ENCODE measurements at regions not wholly inside any gene's neighbourhood (a gene's known extent, or its start where the extent isn't known, plus 50 kb on each side); places are given as distances from the start of the nearest gene placed in this dataset.

DNA sequence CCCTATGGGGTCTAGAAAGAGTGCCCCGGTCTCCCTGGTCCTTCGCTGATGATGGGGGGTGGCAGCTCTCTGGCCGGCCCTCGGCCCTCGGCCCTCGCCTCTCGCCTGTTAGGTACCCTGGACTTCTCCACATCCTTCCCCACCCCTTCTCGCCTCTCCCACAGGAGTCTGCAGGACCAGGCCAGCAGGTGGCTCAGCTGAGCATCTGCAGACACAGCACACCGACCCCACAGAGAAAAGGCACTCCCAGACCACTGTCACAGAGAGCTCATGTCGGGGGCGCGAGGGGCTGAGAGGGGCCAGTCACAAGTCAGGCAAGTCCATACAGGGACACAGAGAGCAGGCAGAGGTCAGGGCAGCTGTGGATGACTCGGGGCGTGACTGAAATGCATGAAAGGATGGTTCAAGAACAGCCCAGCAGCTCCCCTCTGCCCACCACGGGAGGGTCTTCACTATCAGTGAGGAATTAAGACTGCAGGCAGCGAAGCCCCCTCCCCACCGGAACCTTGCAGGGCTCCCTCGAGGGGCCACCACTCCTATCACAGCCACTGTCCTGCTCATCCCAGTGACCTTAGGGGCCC lies 181.7 kb upstream of the NSMCE3 start:
- TF ChIP-seq, protein P1, sequence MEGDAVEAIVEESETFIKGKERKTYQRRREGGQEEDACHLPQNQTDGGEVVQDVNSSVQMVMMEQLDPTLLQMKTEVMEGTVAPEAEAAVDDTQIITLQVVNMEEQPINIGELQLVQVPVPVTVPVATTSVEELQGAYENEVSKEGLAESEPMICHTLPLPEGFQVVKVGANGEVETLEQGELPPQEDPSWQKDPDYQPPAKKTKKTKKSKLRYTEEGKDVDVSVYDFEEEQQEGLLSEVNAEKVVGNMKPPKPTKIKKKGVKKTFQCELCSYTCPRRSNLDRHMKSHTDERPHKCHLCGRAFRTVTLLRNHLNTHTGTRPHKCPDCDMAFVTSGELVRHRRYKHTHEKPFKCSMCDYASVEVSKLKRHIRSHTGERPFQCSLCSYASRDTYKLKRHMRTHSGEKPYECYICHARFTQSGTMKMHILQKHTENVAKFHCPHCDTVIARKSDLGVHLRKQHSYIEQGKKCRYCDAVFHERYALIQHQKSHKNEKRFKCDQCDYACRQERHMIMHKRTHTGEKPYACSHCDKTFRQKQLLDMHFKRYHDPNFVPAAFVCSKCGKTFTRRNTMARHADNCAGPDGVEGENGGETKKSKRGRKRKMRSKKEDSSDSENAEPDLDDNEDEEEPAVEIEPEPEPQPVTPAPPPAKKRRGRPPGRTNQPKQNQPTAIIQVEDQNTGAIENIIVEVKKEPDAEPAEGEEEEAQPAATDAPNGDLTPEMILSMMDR (IDR thresholded peaks at IDR 0.05; ENCODE audit: control extremely low read depth, extremely low read depth): no peak
- Histone ChIP-seq H3K4me3 (no peak overlapping the region), H3K27me3 (ENCODE audit: control insufficient read depth in 3 of 3, insufficient read depth in 3 of 3, low read length in 2 of 3) (no peaks in the 10 kb centered on the region), H3K27ac (ENCODE audit: low read depth in 1 of 2, low read length in 1 of 2) (no peak overlapping the region), H3K9ac (ENCODE audit: insufficient read depth in 1 of 2, low read length in 2 of 2) (no peak overlapping the region), H3K4me1 (ENCODE audit: control insufficient read depth in 5 of 5, insufficient read depth in 5 of 5, low read length in 5 of 5) (peaks cover 0 to 14% (median 0%) of the 10 kb centered on the region in 5 donors), H3K9me3 (ENCODE audit: control insufficient read depth in 4 of 4, insufficient read depth in 3 of 4, low read length in 3 of 4) (no peaks in the 10 kb centered on the region), H3K36me3 (ENCODE audit: control insufficient read depth in 4 of 4, insufficient read depth in 4 of 4, low read length in 4 of 4) (no peaks in the 10 kb centered on the region)
- WGBS, 2 donors: 60 to 77% methylated on average over 18 of the region's 18 CpGs
- DNase-seq: no peak
- no peak for ATAC-seq (ENCODE audit: insufficient read depth, low FRiP score)

DNA sequence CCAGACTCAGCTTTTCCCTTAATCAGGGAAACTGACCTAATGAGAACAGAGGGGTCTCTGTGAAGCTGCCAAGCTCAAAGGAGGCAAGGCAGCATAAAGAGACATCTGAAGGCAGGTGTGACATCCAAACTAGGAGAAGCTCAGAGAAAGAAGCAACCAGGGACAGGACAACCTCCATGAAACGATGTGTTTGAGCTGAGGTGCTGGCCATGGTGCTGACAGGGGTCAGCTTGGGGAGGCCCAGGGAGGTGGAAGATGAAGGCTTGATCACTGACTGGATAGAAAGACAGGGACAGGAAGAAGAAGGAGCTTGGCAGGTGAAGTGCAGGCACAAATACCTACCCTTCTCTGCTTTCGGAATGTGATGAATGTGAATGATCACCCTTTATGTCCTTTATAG lies 179.5 kb upstream of the NSMCE3 start:
- ATAC-seq (ENCODE audit: insufficient read depth, low FRiP score) (no peak), DNase-seq (peak in 2 of 3 donors; percentile 14 to 39)
- H3K4me3 ChIP-seq: no peak overlapping the region
- peaks cover 0 to 6% (median 0%) of the 10 kb centered on the region in 5 donors for H3K4me1 ChIP-seq (ENCODE audit: control insufficient read depth in 5 of 5, insufficient read depth in 5 of 5, low read length in 5 of 5)
- H3K9ac ChIP-seq (ENCODE audit: insufficient read depth in 1 of 2, low read length in 2 of 2): no peak overlapping the region
- 59 to 65% methylated on average over 2 of the region's 2 CpGs for WGBS, 2 donors
- H3K27me3 ChIP-seq (ENCODE audit: control insufficient read depth in 3 of 3, insufficient read depth in 3 of 3, low read length in 2 of 3): no peaks in the 10 kb centered on the region
- no peaks in the 10 kb centered on the region for H3K9me3 ChIP-seq (ENCODE audit: control insufficient read depth in 4 of 4, insufficient read depth in 3 of 4, low read length in 3 of 4)
- TF ChIP-seq, protein P1 (IDR thresholded peaks at IDR 0.05; ENCODE audit: control extremely low read depth, extremely low read depth): no peak
- H3K36me3 ChIP-seq (ENCODE audit: control insufficient read depth in 4 of 4, insufficient read depth in 4 of 4, low read length in 4 of 4): no peaks in the 10 kb centered on the region
- H3K27ac ChIP-seq (ENCODE audit: low read depth in 1 of 2, low read length in 1 of 2): no peak overlapping the region

DNA sequence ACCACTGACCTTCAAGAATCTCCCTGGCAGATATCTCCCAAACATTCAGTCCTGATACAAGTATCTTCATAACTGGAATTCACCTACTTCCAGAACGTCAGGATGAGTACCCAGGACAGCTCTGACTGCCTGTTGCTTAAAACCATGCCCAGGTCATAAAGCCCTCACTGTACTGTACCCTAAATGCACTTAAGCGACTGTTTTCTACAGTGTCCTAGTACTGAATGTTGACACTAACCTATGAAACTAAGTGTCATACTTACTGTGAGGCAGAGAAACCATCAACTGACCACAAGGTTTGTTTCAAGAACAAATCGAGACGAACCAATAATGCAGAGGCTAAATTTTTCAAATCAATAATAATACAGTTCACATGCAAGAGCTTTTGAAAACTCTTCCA lies 178.7 kb upstream of the NSMCE3 start:
- TF ChIP-seq, protein P1 (IDR thresholded peaks at IDR 0.05; ENCODE audit: control extremely low read depth, extremely low read depth): no peak
- H3K9ac ChIP-seq (ENCODE audit: insufficient read depth in 1 of 2, low read length in 2 of 2): no peak overlapping the region
- no peak overlapping the region for H3K4me3 ChIP-seq
- H3K27ac ChIP-seq (ENCODE audit: low read depth in 1 of 2, low read length in 1 of 2): no peak overlapping the region
- H3K27me3 ChIP-seq (ENCODE audit: control insufficient read depth in 3 of 3, insufficient read depth in 3 of 3, low read length in 2 of 3): no peaks in the 10 kb centered on the region
- peaks cover 0 to 6% (median 0%) of the 10 kb centered on the region in 5 donors for H3K4me1 ChIP-seq (ENCODE audit: control insufficient read depth in 5 of 5, insufficient read depth in 5 of 5, low read length in 5 of 5)
- no peaks in the 10 kb centered on the region for H3K9me3 ChIP-seq (ENCODE audit: control insufficient read depth in 4 of 4, insufficient read depth in 3 of 4, low read length in 3 of 4)
- 81 to 88% methylated on average over 4 of the region's 4 CpGs for WGBS, 2 donors
- no peak for ATAC-seq (ENCODE audit: insufficient read depth, low FRiP score)
- no peaks in the 10 kb centered on the region for H3K36me3 ChIP-seq (ENCODE audit: control insufficient read depth in 4 of 4, insufficient read depth in 4 of 4, low read length in 4 of 4)
- DNase-seq: no peak

DNA sequence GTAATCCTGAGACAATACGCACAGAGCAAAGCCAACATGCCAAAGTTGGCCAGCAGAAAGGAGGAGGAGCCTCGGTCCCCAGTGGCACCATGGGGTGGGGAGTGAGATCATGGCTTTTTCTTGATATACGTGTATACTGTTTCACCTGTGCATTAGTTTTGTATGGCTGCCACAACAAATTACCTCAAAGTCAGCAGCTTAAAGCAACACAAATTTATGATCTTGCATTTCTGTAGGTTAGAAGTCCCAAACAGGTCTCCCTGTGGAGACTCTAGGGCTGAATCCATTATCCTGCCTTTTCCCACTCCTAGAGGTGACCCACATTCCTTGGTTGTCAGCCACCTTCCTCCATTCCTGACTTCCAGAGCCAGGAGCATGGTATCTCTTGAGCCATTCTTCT lies 176.9 kb upstream of the NSMCE3 start:
- H3K4me1 ChIP-seq (ENCODE audit: control insufficient read depth in 5 of 5, insufficient read depth in 5 of 5, low read length in 5 of 5): peaks cover 0 to 3% (median 0%) of the 10 kb centered on the region in 5 donors
- H3K4me3 ChIP-seq: no peak overlapping the region
- peaks cover 0 to 2% (median 0%) of the 10 kb centered on the region in 4 donors for H3K9me3 ChIP-seq (ENCODE audit: control insufficient read depth in 4 of 4, insufficient read depth in 3 of 4, low read length in 3 of 4)
- H3K27me3 ChIP-seq (ENCODE audit: control insufficient read depth in 3 of 3, insufficient read depth in 3 of 3, low read length in 2 of 3): no peaks in the 10 kb centered on the region
- H3K36me3 ChIP-seq (ENCODE audit: control insufficient read depth in 4 of 4, insufficient read depth in 4 of 4, low read length in 4 of 4): no peaks in the 10 kb centered on the region
- ATAC-seq (ENCODE audit: insufficient read depth, low FRiP score) (no peak), DNase-seq (no peak)
- no peak overlapping the region for H3K9ac ChIP-seq (ENCODE audit: insufficient read depth in 1 of 2, low read length in 2 of 2)
- H3K27ac ChIP-seq (ENCODE audit: low read depth in 1 of 2, low read length in 1 of 2): no peak overlapping the region
- WGBS, 2 donors: 82 to 86% methylated on average over 3 of the region's 3 CpGs
- TF ChIP-seq, protein P1 (IDR thresholded peaks at IDR 0.05; ENCODE audit: control extremely low read depth, extremely low read depth): no peak

Data from lung (tissue), 11 donors.